Fibroblast of peridontal ligament (primary cell): ENCODE measurements at regions not wholly inside any gene's neighbourhood (a gene's known extent, or its start where the extent isn't known, plus 50 kb on each side); places are given as distances from the start of the nearest gene placed in this dataset.

Experiments
- DNase-seq: peaks from one replicate; pipeline ENCODE4 v3.0.0-alpha.2; 2010; ENCODE audit errors: extremely low read depth

- DNase-seq = no peak
Measured at GRCh38 chr2:21281791-21282514, 158.2 kb downstream of the TDRD15 start.

- no peak for DNase-seq
Measured at GRCh38 chr2:21282515-21282898, 158.7 kb downstream of the TDRD15 start.

GRCh38 chr2:21288299-21288698, 164.5 kb downstream of the TDRD15 start:
- DNase-seq = no peak

- no peak for DNase-seq
Measured at GRCh38 chr2:21288739-21289520, 165.2 kb downstream of the TDRD15 start.

GRCh38 chr2:21289551-21289950, 165.8 kb downstream of the TDRD15 start:
- DNase-seq = no peak

- no peak for DNase-seq
Measured at GRCh38 chr2:21289989-21290388, 166.2 kb downstream of the TDRD15 start.

GRCh38 chr2:21291426-21291825, 167.7 kb downstream of the TDRD15 start:
- no peak for DNase-seq

GRCh38 chr2:21294446-21294845, 170.7 kb downstream of the TDRD15 start:
- no peak for DNase-seq

- no peak for DNase-seq
Measured at GRCh38 chr2:21299411-21299810, 175.6 kb downstream of the TDRD15 start.

- no peak for DNase-seq
Measured at GRCh38 chr2:21301871-21302455, 178.2 kb downstream of the TDRD15 start.

- DNase-seq = no peak
Measured at GRCh38 chr2:21303876-21304275, 180.1 kb downstream of the TDRD15 start.

GRCh38 chr2:21305581-21305980, 181.8 kb downstream of the TDRD15 start:
- DNase-seq = no peak

GRCh38 chr2:21306235-21306634, 182.5 kb downstream of the TDRD15 start:
- no peak for DNase-seq

GRCh38 chr2:21307037-21307436, 183.3 kb downstream of the TDRD15 start:
- no peak for DNase-seq

- no peak for DNase-seq
Measured at GRCh38 chr2:21310493-21310892, 186.7 kb downstream of the TDRD15 start.

GRCh38 chr2:21314322-21314835, 190.6 kb downstream of the TDRD15 start:
- no peak for DNase-seq

GRCh38 chr2:21317131-21317530, 193.4 kb downstream of the TDRD15 start:
- DNase-seq = no peak

GRCh38 chr2:21318263-21318662, 194.5 kb downstream of the TDRD15 start:
- DNase-seq = no peak

- no peak for DNase-seq
Measured at GRCh38 chr2:21326152-21326551, 202.4 kb downstream of the TDRD15 start.

- no peak for DNase-seq
Measured at GRCh38 chr2:21328177-21328576, 204.4 kb downstream of the TDRD15 start.

- DNase-seq = no peak
Measured at GRCh38 chr2:21330786-21331391, 207.1 kb downstream of the TDRD15 start.

- no peak for DNase-seq
Measured at GRCh38 chr2:21331625-21332370, 208.0 kb downstream of the TDRD15 start.
